CD4-positive, alpha-beta T cell (primary cell): ENCODE measurements at regions not wholly inside any gene's neighbourhood (a gene's known extent, or its start where the extent isn't known, plus 50 kb on each side); places are given as distances from the start of the nearest gene placed in this dataset.

ENCODE experiments used
- ATAC-seq: fragments of 200-7000 bp; cut with Tn5 transposase; one replicate; pipeline ENCODE4 v1.10.0; 2022; ENCODE audit warnings: mild to moderate bottlenecking; ENCODE audit not compliant: poor library complexity
- CTCF ChIA-PET: fragments of 350-600 bp; sonication (Branson Sonifier 250); formaldehyde crosslinking; loops from one replicate; lab custom pipeline; 2021; ENCODE audit warnings: antibody characterized with exemption, inconsistent platforms; lab: Charles Lee
- POLR2A ChIA-PET: fragments of 350-600 bp; sonication (Branson Sonifier 250); formaldehyde crosslinking; loops from one replicate; lab custom pipeline; 2021; ENCODE audit warnings: antibody characterized with exemption, inconsistent platforms; lab: Charles Lee
- DNase-seq, 14 experiments: peaks; one replicate each; pipeline ENCODE4 v3.0.0-alpha.2; 2013 to 2020; ENCODE audit warnings: mixed read lengths in 2 of 14
- H3K27ac ChIP-seq, 2 donors: one replicate each; pipeline versions ENCODE4 v1.5.1 to v1.7.0; 2013; ENCODE audit warnings: low read length in 2 of 2, low read depth in 1 of 2, mild to moderate bottlenecking in 1 of 2
- H3K27me3 ChIP-seq, 2 experiments: 1 replicate in 1 of 2; 2 replicates in 1 of 2; pipeline versions ENCODE4 v1.6.1 to v1.7.0; 2013; ENCODE audit warnings: low read length in 2 of 2, control low read depth in 1 of 2, mild to moderate bottlenecking in 1 of 2, moderate library complexity in 1 of 2; ENCODE audit not compliant: insufficient read depth in 2 of 2, control insufficient read depth in 1 of 2
- H3K36me3 ChIP-seq: one replicate; pipeline ENCODE4 v1.6.1; 2013; ENCODE audit warnings: low read length, control low read depth; ENCODE audit not compliant: insufficient read depth
- H3K4me1 ChIP-seq: one replicate; pipeline ENCODE4 v1.6.1; 2013; ENCODE audit warnings: low read length, control low read depth; ENCODE audit not compliant: insufficient read depth
- H3K4me3 ChIP-seq: one replicate; pipeline ENCODE4 v1.5.1; 2013; ENCODE audit warnings: mild to moderate bottlenecking, low read length, moderate library complexity
- H3K9me3 ChIP-seq, 2 experiments: 1 replicate in 1 of 2; 2 replicates in 1 of 2; pipeline versions ENCODE4 v1.6.1 to v1.7.0; 2013; ENCODE audit warnings: low read length in 2 of 2, mild to moderate bottlenecking in 2 of 2, control low read depth in 1 of 2, moderate library complexity in 1 of 2; ENCODE audit not compliant: control insufficient read depth in 1 of 2, insufficient read depth in 1 of 2
- H3K27ac Mint-ChIP-seq: one replicate; pipeline ENCODE4 v1.8.0; 2020; ENCODE audit warnings: mixed read lengths
- H3K27me3 Mint-ChIP-seq: one replicate; pipeline ENCODE4 v1.8.0; 2021; ENCODE audit warnings: mixed read lengths
- H3K36me3 Mint-ChIP-seq: one replicate; pipeline ENCODE4 v1.8.0; 2021; ENCODE audit warnings: low read depth, mixed read lengths
- H3K4me1 Mint-ChIP-seq: one replicate; pipeline ENCODE4 v1.8.0; 2021; ENCODE audit warnings: low read depth, mixed read lengths
- H3K4me3 Mint-ChIP-seq: one replicate; pipeline ENCODE4 v1.8.0; 2020; ENCODE audit warnings: mild to moderate bottlenecking, mixed read lengths
- H3K9me3 Mint-ChIP-seq: one replicate; pipeline ENCODE4 v1.8.0; 2020; ENCODE audit warnings: mixed read lengths
- CTCF ChIP-seq: fragments of 200-600 bp; IDR thresholded peaks from one replicate; pipeline ENCODE4 v1.8.0; 2022; ENCODE audit warnings: antibody characterized with exemption, mild to moderate bottlenecking
- intact Hi-C, 2 experiments: fragments of 100-400 bp; cut with DNase I in 1 of 2; cut with micrococcal nuclease in 1 of 2; formaldehyde crosslinking; loops; one replicate each; pipeline versions ENCODE4 v1.15.1 to v1.9.0; 2023 to 2025; cut with DNase I, micrococcal nuclease

DNA sequence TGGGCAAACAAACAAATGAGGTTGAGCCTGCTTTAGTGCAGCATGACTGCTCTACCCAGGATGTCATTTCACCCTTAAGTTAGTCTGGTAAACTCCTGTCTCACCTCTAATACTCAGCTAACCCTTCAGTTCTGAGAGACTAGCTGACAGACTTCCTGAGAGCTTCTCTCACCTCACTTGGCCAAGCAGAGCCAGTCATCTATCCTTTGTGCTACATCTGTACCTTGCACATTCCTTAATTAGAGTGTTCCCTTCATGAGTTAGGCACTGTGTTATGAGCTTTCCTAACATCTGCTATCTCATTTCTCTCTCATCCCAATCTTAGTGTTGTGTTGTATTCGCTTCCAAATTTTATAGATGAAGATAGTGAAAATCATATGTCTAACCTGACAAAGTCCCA, 220.1 kb upstream of the PIK3C3 start:
- no peaks in the 10 kb centered on the region for H3K4me1 Mint-ChIP-seq
- no peaks in the 10 kb centered on the region for H3K9me3 Mint-ChIP-seq
- H3K36me3 Mint-ChIP-seq: no peaks in the 10 kb centered on the region
- H3K4me3 Mint-ChIP-seq: no peak overlapping the region
- H3K4me1 ChIP-seq: no peaks in the 10 kb centered on the region
- ATAC-seq: no peak
- no peaks in the 10 kb centered on the region for H3K9me3 ChIP-seq
- intact Hi-C loops: no loop called here
- H3K27me3 Mint-ChIP-seq: no peaks in the 10 kb centered on the region
- H3K36me3 ChIP-seq: no peaks in the 10 kb centered on the region
- POLR2A ChIA-PET: no interaction called here
- no peak overlapping the region for H3K27ac ChIP-seq
- CTCF ChIA-PET: no interaction called here
- H3K27ac Mint-ChIP-seq: no peak overlapping the region
- TF ChIP-seq CTCF: no peak
- H3K4me3 ChIP-seq: no peak overlapping the region
- DNase-seq: no peak
- no peaks in the 10 kb centered on the region for H3K27me3 ChIP-seq

GRCh38 chr18:41732356-41732755, 222.7 kb upstream of the PIK3C3 start:
- H3K27me3 Mint-ChIP-seq: no peaks in the 10 kb centered on the region
- H3K4me3 Mint-ChIP-seq: no peak overlapping the region
- no peaks in the 10 kb centered on the region for H3K27me3 ChIP-seq
- intact Hi-C loops: no loop called here
- no peaks in the 10 kb centered on the region for H3K9me3 ChIP-seq
- ChIA-PET POLR2A (no interaction called here), CTCF (no interaction called here)
- H3K36me3 ChIP-seq: no peaks in the 10 kb centered on the region
- H3K27ac ChIP-seq: no peak overlapping the region
- H3K9me3 Mint-ChIP-seq: no peaks in the 10 kb centered on the region
- TF ChIP-seq CTCF: no peak
- no peaks in the 10 kb centered on the region for H3K4me1 Mint-ChIP-seq
- H3K27ac Mint-ChIP-seq: no peak overlapping the region
- H3K4me3 ChIP-seq: no peak overlapping the region
- no peak for ATAC-seq
- H3K4me1 ChIP-seq: no peaks in the 10 kb centered on the region
- DNase-seq: no peak
- no peaks in the 10 kb centered on the region for H3K36me3 Mint-ChIP-seq

GRCh38 chr18:41731884-41732283, 223.2 kb upstream of the PIK3C3 start:
- ChIA-PET CTCF (no interaction called here), POLR2A (no interaction called here)
- Histone ChIP-seq H3K4me3 (no peak overlapping the region), H3K9me3 (no peaks in the 10 kb centered on the region), H3K36me3 (no peaks in the 10 kb centered on the region), H3K27ac (no peak overlapping the region), H3K27me3 (no peaks in the 10 kb centered on the region), H3K4me1 (no peaks in the 10 kb centered on the region)
- intact Hi-C loops: no loop called here
- Mint-ChIP-seq H3K27ac (no peak overlapping the region), H3K36me3 (no peaks in the 10 kb centered on the region), H3K27me3 (no peaks in the 10 kb centered on the region), H3K4me1 (no peaks in the 10 kb centered on the region), H3K9me3 (no peaks in the 10 kb centered on the region), H3K4me3 (no peak overlapping the region)
- ATAC-seq (no peak), DNase-seq (no peak)
- TF ChIP-seq CTCF: no peak
